Astrocyte of the cerebellum (primary cell): ENCODE measurements at regions not wholly inside any gene's neighbourhood (a gene's known extent, or its start where the extent isn't known, plus 50 kb on each side); places are given as distances from the start of the nearest gene placed in this dataset.
"Not testable (repeated sequence)": the region's sequence is repeated elsewhere in the genome, so short reads cannot be mapped to it uniquely, and the experiment has no call there.

ENCODE experiments used
- DNase-seq: peaks from one replicate; pipeline ENCODE4 v3.0.0-alpha.2; 2011; ENCODE audit warnings: low read depth
- H3K4me3 ChIP-seq: 2 replicates; pipeline ENCODE4 v1.5.1; 2011; ENCODE audit warnings: mild to moderate bottlenecking, low read depth, low read length, moderate library complexity
- CTCF ChIP-seq: IDR thresholded peaks from 2 replicates; pipeline ENCODE4 v1.5.1; 2012; ENCODE audit warnings: low read length, low read depth, moderate library complexity, mild to moderate bottlenecking; ENCODE audit errors: missing control alignments
- in situ Hi-C: cut with HindIII; loops from 2 replicates; pipeline ENCODE4 v1.10.0; 2017; ENCODE audit warnings: low sequenced_read_pairs

- TF ChIP-seq CTCF, result no peak
- no peak for DNase-seq
- in situ Hi-C loops, result no loop called here
These were observed 105.7 kb downstream of the RTP4 start for GRCh38 chr3:187473778-187474406.

GRCh38 chr3:187466306-187466705 is 98.1 kb downstream of the RTP4 start:
- DNase-seq, in situ Hi-C loops, H3K4me3 ChIP-seq: not testable (repeated sequence)

More at GRCh38 chr3:187473778-187474406, 105.7 kb downstream of the RTP4 start:
- H3K4me3 ChIP-seq, result no peak overlapping the region

GRCh38 chr3:187465503-187465902 is 97.3 kb downstream of the RTP4 start:
- in situ Hi-C loops, result no loop called here
- no peak overlapping the region for H3K4me3 ChIP-seq

GRCh38 chr3:187464682-187465081 is 96.5 kb downstream of the RTP4 start:
- in situ Hi-C loops, result no loop called here
- DNase-seq, result no peak
- no peak for TF ChIP-seq CTCF
- no peak overlapping the region for H3K4me3 ChIP-seq

More at GRCh38 chr3:187465503-187465902, 97.3 kb downstream of the RTP4 start:
- no peak for TF ChIP-seq CTCF
- DNase-seq, result no peak

GRCh38 chr3:187458921-187459320 is 90.7 kb downstream of the RTP4 start:
- in situ Hi-C loops, result loop anchor here (5.0 to 10.0 kb wide), 2 partner anchors 33 to 94 kb away; partner anchors contain the start of gene RTP4
- DNase-seq, result no peak
- TF ChIP-seq CTCF, result no peak
- H3K4me3 ChIP-seq, result no peak overlapping the region

- no peak for DNase-seq
- in situ Hi-C loops, result loop anchor here (5.0 to 10.0 kb wide), 2 partner anchors 34 to 94 kb away; partner anchors contain the start of gene RTP4
These were observed 90.2 kb downstream of the RTP4 start for GRCh38 chr3:187458383-187458782.

More at GRCh38 chr3:187458383-187458782, 90.2 kb downstream of the RTP4 start:
- no peak overlapping the region for H3K4me3 ChIP-seq
- no peak for TF ChIP-seq CTCF
